Amniotic epithelial cell (primary cell): ENCODE measurements at regions not wholly inside any gene's neighbourhood (a gene's known extent, or its start where the extent isn't known, plus 50 kb on each side); places are given as distances from the start of the nearest gene placed in this dataset.
A peak's percentile ranks its signal among the peaks of the same experiment; 100 is the strongest.

ENCODE experiments used
- DNase-seq: peaks from one replicate; pipeline ENCODE4 v3.0.0-alpha.2; 2010; ENCODE audit warnings: low read depth

- DNase-seq: no peak
Observed at GRCh38 chr3:111244760-111245159, 173.1 kb downstream of the NECTIN3 start.

GRCh38 chr3:111246967-111247760, 175.5 kb downstream of the NECTIN3 start:
- DNase-seq: peak; percentile 74

GRCh38 chr3:111248406-111248805, 176.8 kb downstream of the NECTIN3 start:
- no peak for DNase-seq

- no peak for DNase-seq
Observed at GRCh38 chr3:111249421-111249820, 177.8 kb downstream of the NECTIN3 start.

GRCh38 chr3:111252779-111253178, 181.2 kb downstream of the NECTIN3 start:
- peak; percentile 76 for DNase-seq

- DNase-seq: no peak
Observed at GRCh38 chr3:111253733-111254132, 182.1 kb downstream of the NECTIN3 start.

- DNase-seq: peak; percentile 39
Observed at GRCh38 chr3:111260878-111261277, 189.3 kb downstream of the NECTIN3 start.

GRCh38 chr3:111269777-111270176, 198.2 kb downstream of the NECTIN3 start:
- no peak for DNase-seq

- DNase-seq: peak; percentile 60
Observed at GRCh38 chr3:111277226-111277625, 205.6 kb downstream of the NECTIN3 start.

GRCh38 chr3:111278959-111279358, 207.3 kb downstream of the NECTIN3 start:
- peak; percentile 2 for DNase-seq

GRCh38 chr3:111282024-111282423, 210.4 kb downstream of the NECTIN3 start:
- DNase-seq: no peak

GRCh38 chr3:111283165-111283564, 211.5 kb downstream of the NECTIN3 start:
- DNase-seq: peak; percentile 3

- no peak for DNase-seq
Observed at GRCh38 chr3:111284503-111285183, 213.0 kb downstream of the NECTIN3 start.

- no peak for DNase-seq
Observed at GRCh38 chr3:111285184-111285538, 213.5 kb downstream of the NECTIN3 start.

- no peak for DNase-seq
Observed at GRCh38 chr3:111285694-111286093, 214.1 kb downstream of the NECTIN3 start.

GRCh38 chr3:111286746-111287145, 215.1 kb downstream of the NECTIN3 start:
- DNase-seq: no peak

- DNase-seq: no peak
Observed at GRCh38 chr3:111292117-111292516, 220.5 kb downstream of the NECTIN3 start.

GRCh38 chr3:111299192-111299615, 227.6 kb downstream of the NECTIN3 start:
- DNase-seq: peak; percentile 85

- DNase-seq: no peak
Observed at GRCh38 chr3:111301238-111301798, 229.7 kb downstream of the NECTIN3 start.

GRCh38 chr3:111302063-111302462, 230.4 kb downstream of the NECTIN3 start:
- no peak for DNase-seq

GRCh38 chr3:111303760-111304159, 232.1 kb downstream of the NECTIN3 start:
- DNase-seq: peak; percentile 82

- no peak for DNase-seq
Observed at GRCh38 chr3:111307676-111308075, 234.3 kb upstream of the CD96 start.

GRCh38 chr3:111311126-111311525, 230.9 kb upstream of the CD96 start:
- DNase-seq: peak; percentile 9
